HG03460 (cell line): ENCODE measurements at regions not wholly inside any gene's neighbourhood (a gene's known extent, or its start where the extent isn't known, plus 50 kb on each side); places are given as distances from the start of the nearest gene placed in this dataset.
"Not testable (repeated sequence)": the region's sequence is repeated elsewhere in the genome, so short reads cannot be mapped to it uniquely, and the experiment has no call there.

ENCODE experiments used
- ATAC-seq: cut with Tn5 transposase; IDR thresholded peaks from one replicate; pipeline ENCODE4 v1.9.1; 2021; ENCODE audit not compliant: unreplicated experiment

DNA sequence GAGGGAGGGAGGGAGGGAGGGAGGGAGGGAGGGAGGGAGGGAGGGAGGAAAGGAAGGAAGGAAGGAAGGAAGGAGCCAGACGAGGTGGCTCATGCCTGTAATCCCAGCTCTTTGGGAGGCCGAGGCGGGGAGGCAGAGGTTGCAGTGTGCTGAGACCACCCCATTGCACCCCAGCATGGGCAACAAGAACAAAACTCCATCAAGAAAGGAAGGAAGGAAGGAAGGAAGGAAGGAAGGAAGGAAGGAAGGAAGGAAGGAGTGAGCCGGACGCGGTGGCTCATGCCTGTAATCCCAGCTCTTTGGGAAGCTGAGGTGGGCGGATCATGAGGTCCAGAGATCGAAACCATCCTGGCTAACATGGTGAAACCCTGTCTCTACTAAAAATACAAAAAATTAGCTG is 60.8 kb upstream of the JARID2 start:
- ATAC-seq, result not testable (repeated sequence)

- not testable (repeated sequence) for ATAC-seq
Measured at GRCh38 chr6:15193451-15193850, 52.4 kb upstream of the JARID2 start.

GRCh38 chr6:15194453-15194852 is 51.4 kb upstream of the JARID2 start:
- ATAC-seq, result no peak
